HG03442 (cell line): ENCODE measurements at regions not wholly inside any gene's neighbourhood (a gene's known extent, or its start where the extent isn't known, plus 50 kb on each side); places are given as distances from the start of the nearest gene placed in this dataset.
A peak's percentile ranks its signal among the peaks of the same experiment; 100 is the strongest.
"Not testable (repeated sequence)": the region's sequence is repeated elsewhere in the genome, so short reads cannot be mapped to it uniquely, and the experiment has no call there.

Source experiments
- ATAC-seq: cut with Tn5 transposase; IDR thresholded peaks from one replicate; pipeline ENCODE4 v1.9.1; 2021; ENCODE audit warnings: mild to moderate bottlenecking, moderate library complexity; ENCODE audit not compliant: unreplicated experiment

- ATAC-seq, result no peak
Observed at GRCh38 chr11:116044520-116044919, 540.3 kb upstream of the CADM1 start.

- no peak for ATAC-seq
Observed at GRCh38 chr11:116043857-116044256, 539.6 kb upstream of the CADM1 start.

- not testable (repeated sequence) for ATAC-seq
Observed at GRCh38 chr11:116043059-116043458, 538.8 kb upstream of the CADM1 start.

GRCh38 chr11:116042146-116042545, 537.9 kb upstream of the CADM1 start:
- no peak for ATAC-seq

GRCh38 chr11:116037861-116038260, 533.6 kb upstream of the CADM1 start:
- ATAC-seq, result no peak

- no peak for ATAC-seq
Observed at GRCh38 chr11:116035977-116036376, 531.8 kb upstream of the CADM1 start.

GRCh38 chr11:116033931-116034553, 529.8 kb upstream of the CADM1 start:
- ATAC-seq, result no peak

- ATAC-seq, result no peak
Observed at GRCh38 chr11:116030697-116031331, 526.6 kb upstream of the CADM1 start.

GRCh38 chr11:116028506-116028905, 524.3 kb upstream of the CADM1 start:
- not testable (repeated sequence) for ATAC-seq

- ATAC-seq, result no peak
Observed at GRCh38 chr11:115999437-115999836, 495.2 kb upstream of the CADM1 start.

- ATAC-seq, result no peak
Observed at GRCh38 chr11:115996808-115997188, 492.6 kb upstream of the CADM1 start.

- ATAC-seq, result peak; percentile 96
Observed at GRCh38 chr11:115996125-115996807, 492.1 kb upstream of the CADM1 start.

- ATAC-seq, result no peak
Observed at GRCh38 chr11:115993590-115993989, 489.4 kb upstream of the CADM1 start.

GRCh38 chr11:115990004-115990447, 485.8 kb upstream of the CADM1 start:
- ATAC-seq, result peak; percentile 52

- no peak for ATAC-seq
Observed at GRCh38 chr11:115985896-115986295, 481.7 kb upstream of the CADM1 start.

- ATAC-seq, result no peak
Observed at GRCh38 chr11:115984228-115984627, 480.0 kb upstream of the CADM1 start.

GRCh38 chr11:115982666-115983065, 478.5 kb upstream of the CADM1 start:
- no peak for ATAC-seq

- no peak for ATAC-seq
Observed at GRCh38 chr11:115981814-115982471, 477.7 kb upstream of the CADM1 start.

- no peak for ATAC-seq
Observed at GRCh38 chr11:115981104-115981481, 476.9 kb upstream of the CADM1 start.

- no peak for ATAC-seq
Observed at GRCh38 chr11:115980337-115981103, 476.3 kb upstream of the CADM1 start.

- ATAC-seq, result no peak
Observed at GRCh38 chr11:115974703-115975102, 470.5 kb upstream of the CADM1 start.
